ENCODE measurements at regions not wholly inside any gene's neighbourhood (a gene's known extent, or its start where the extent isn't known, plus 50 kb on each side); places are given as distances from the start of the nearest gene placed in this dataset.

GRCh38 chr18:59079264-59079663 lies 60.4 kb upstream of the SEC11C start:
- TF ChIP-seq CTCF (IDR thresholded peaks at IDR 0.05) (no peak), POLR2AphosphoS5 (IDR thresholded peaks at IDR 0.05) (no peak), POLR2A (IDR thresholded peaks at IDR 0.05) (no peak), EP300 (IDR thresholded peaks at IDR 0.05) (no peak)

All from upper lobe of left lung (tissue), 4 donors.